NCI-H748 (cell line): ENCODE measurements at regions not wholly inside any gene's neighbourhood (a gene's known extent, or its start where the extent isn't known, plus 50 kb on each side); places are given as distances from the start of the nearest gene placed in this dataset.

Experiments
- DNase-seq: peaks from one replicate; lab custom pipeline; 2025; ENCODE audit not compliant: unreplicated experiment; lab: John Stamatoyannopoulos, UW

DNA sequence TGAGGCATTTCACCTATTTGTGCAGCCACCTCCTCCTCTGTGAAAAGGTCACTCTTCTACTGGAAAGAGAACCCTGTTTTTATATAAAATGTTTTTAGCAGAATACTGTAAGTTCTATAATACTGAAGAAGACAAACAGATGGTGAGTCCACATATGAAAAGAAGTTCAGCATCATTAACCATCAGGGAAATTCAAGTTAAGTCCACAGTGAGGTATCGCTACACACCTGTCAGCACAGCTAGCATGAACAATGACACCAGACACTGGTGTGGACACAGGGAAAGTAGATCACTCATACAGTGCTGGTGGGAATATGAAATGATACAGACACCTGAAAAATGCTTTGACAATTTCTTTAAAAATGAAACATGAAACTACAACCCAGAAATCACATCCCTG lies 133.0 kb downstream of the MAD2L1 start:
- peak; percentile 97 for DNase-seq

GRCh38 chr4:119932277-119932676 lies 134.4 kb downstream of the MAD2L1 start:
- no peak for DNase-seq

- no peak for DNase-seq
Observed at GRCh38 chr4:119930546-119930945, 136.1 kb downstream of the MAD2L1 start.

GRCh38 chr4:119921830-119922229 lies 144.8 kb downstream of the MAD2L1 start:
- DNase-seq: no peak

GRCh38 chr4:119906277-119906676 lies 160.4 kb downstream of the MAD2L1 start:
- DNase-seq: no peak

DNA sequence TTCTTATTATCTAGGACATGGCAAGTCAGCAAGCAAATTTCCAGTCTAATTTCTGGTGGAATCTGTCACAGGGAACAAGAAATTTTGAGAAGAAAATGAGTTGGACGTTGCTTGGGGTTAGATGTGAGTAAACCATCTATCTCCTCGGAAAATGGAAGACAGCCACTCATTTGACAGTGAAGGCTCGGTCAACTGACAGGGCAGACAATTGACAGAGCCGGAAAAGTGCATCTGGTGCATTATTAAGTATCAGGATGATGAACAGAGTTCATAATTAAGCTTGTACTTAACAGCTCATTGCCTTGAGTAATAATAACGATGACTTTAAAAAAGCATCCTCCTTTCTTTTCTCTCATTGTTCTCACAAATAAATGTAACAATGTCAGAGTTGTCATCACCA lies 168.4 kb downstream of the MAD2L1 start:
- DNase-seq: peak; percentile 25

- DNase-seq: peak; percentile 73
Observed at GRCh38 chr4:119897260-119897659, 169.4 kb downstream of the MAD2L1 start.

DNA sequence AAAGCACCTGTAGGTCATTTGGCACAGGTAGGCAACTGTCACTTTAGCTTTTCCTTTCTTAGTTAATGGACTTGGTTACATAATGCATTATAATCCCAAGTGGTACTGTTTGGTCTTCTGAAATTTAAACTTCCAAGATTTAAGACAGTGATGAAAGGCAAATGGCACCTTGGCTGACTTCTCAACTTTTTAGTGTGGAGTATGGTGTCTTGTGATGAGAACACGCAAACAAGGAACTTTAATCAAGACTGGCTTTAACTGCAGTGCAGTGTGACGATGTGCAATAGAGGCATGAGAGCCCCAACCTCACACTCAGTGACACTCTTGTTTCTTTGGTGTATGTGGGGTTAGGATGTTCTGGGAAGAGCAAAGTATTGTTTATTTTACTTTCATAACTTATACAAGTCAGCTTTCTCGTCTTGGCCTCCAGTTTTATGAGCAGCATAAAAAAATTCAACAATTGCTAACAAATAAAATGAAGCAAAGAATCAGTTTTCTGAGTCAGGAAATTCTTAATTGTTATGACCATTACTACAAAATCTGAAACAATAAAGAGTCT lies 171.9 kb downstream of the MAD2L1 start:
- peak; percentile 40 for DNase-seq

DNA sequence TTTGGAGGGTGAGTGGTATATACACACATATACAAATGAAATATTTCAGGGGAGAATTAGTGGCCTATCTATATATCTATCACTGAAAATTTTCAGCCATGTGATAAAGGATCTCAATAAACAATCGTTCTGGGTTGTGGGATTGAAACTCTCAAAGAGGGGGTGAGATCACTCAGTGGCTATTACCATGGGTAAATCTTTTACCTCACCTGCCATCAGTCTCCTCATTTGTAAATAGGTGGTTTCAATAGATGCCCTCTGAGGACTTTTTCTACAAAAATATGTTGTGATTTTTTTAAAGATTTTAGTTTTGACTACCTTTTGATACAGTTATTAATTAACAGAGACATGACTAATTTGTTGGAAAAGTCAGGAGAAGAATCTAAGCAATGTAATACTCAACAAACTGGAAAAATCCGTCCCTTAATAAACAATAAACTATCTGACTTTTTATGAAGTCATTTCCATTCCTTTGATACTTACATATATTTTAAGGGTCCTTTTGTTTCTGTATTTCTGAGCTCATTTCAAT lies 192.8 kb downstream of the MAD2L1 start:
- no peak for DNase-seq

- DNase-seq: no peak
Observed at GRCh38 chr4:119873132-119873531, 193.5 kb downstream of the MAD2L1 start.

DNA sequence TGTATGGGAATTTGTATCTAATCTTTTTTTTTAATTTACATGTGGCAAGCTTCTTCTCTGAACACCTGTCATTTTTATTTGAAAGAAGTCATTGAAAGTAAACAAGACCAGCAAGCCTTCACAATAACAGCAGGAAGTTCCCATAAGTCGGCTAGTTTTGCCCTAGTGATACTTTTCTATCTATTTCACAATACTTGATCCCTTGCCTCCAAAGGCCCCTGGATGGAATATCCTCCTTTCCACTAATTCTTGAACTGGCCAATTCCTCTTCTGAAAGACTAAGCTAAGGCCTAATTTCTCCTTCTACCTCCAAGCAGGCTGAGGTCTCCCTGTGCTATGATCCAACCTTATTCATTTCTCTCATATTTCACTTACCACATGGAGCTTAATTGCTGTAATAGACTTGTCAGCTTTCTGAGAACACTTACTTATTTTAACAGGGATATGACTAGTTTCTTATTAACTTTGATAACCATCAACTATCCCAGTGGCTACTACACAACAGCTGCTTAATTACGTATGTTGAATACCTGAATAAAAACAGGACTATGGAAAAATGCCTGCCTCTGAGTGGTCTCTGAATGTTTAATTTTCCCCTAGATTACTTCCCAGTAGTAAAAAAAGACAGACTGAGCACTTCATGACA lies 194.2 kb downstream of the MAD2L1 start:
- DNase-seq: no peak

- no peak for DNase-seq
Observed at GRCh38 chr4:119870856-119871255, 195.8 kb downstream of the MAD2L1 start.

DNA sequence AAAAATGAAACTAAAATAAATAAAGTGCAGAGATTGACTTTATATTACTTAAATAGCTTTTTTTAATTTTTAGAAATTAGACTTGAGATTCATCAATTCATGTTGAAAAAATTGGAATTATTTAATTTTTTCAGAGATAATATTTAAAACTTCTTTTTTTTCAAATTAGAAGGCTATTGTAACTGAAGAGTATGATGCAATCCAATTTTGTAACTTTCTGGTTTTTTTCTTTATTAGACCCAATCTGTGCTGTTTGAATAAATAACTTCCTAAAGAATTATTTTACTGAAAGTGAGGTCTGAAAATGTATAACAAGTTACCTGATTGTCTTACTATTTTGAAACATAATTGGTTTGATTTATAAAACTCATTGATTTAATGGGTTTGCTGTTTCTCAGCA lies 200.9 kb downstream of the MAD2L1 start:
- DNase-seq: no peak

DNA sequence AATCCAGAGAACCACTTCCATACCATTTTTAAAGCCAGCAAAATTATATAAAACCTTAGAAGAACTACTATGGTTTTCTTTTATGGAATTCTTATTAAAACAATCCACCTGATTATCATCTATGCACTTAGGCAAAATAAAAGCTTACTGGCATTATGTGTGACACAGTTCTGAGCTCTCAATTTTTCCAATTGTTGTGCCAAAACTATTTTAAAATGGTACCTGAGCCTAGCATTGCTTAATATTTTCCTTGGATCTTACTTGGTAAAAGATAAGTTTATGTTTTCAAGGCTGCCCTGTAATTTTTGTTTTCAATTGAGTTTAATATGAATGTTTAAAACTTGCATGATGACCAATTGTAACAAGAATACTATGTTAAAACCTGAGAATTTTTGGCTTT lies 201.3 kb downstream of the MAD2L1 start:
- no peak for DNase-seq

GRCh38 chr4:119861731-119862130 lies 204.9 kb downstream of the MAD2L1 start:
- DNase-seq: no peak

DNA sequence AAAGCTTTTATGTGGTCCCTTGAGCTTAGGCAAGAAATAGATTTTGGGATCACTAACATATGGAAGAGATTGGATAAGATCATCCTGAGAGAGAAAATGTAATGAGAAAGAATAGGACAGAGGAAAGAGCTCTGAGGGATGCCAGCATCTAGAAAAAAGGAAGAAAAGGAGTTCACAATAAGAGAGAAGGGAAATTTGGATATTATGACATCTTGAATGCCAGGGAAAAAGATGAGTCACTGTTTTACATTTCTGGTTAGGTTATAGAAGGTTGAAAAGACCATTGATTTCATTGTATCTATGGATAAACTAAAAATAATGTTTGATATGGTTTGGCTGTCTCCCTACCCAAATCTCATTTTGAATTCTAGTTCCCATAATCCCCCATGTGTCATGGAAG lies 208.5 kb downstream of the MAD2L1 start:
- no peak for DNase-seq

GRCh38 chr4:119854364-119854763 lies 212.3 kb downstream of the MAD2L1 start:
- no peak for DNase-seq

- DNase-seq: no peak
Observed at GRCh38 chr4:119851649-119852048, 215.0 kb downstream of the MAD2L1 start.

- no peak for DNase-seq
Observed at GRCh38 chr4:119841361-119841760, 212.8 kb upstream of the PDE5A start.

DNA sequence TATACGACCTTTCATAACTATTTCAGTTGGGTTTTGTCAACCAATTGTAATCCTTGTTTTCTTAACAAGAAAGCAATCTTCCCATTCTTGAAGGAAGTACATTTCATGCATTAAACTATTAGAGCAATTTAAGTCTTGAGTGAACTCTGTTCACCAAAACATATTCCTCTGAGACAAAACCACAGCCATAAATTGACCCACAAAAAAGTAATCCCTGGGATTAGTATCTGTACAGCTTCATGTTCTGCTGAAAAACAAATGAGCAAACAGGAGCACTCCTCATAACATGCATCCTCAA lies 207.0 kb upstream of the PDE5A start:
- DNase-seq: no peak

DNA sequence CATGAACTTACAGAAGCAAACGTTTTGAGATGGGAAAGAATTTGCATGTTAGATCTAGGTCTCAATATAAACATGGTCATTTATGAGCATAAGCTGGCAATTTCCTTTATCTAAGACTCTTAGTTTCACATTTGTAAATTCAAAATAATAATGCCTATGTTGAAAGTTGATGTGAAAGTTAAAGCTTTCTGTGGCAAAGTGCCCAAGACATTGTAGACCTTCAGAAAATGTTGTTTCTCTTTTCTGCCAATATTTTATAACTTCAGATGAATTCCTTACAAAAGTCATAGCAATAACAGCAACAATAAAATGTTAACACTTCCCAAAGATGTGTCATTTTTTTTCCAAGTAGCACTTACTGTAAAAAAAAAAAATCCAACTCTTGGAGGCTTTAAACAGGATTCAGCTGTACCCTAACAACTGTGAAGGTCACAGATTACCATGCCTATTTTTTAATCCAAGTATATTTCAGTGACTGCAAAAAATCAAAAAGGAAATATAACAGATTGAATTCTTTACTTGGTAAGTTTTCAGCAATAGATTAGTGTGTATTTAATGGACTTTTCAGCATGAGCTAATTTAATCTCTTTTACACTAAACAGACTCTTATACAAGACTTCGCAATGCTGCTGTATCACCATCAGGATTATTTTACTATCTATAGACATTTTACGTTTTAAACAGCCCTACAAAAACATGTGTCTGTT lies 206.5 kb upstream of the PDE5A start:
- DNase-seq: no peak

- no peak for DNase-seq
Observed at GRCh38 chr4:119833611-119834010, 205.0 kb upstream of the PDE5A start.

DNA sequence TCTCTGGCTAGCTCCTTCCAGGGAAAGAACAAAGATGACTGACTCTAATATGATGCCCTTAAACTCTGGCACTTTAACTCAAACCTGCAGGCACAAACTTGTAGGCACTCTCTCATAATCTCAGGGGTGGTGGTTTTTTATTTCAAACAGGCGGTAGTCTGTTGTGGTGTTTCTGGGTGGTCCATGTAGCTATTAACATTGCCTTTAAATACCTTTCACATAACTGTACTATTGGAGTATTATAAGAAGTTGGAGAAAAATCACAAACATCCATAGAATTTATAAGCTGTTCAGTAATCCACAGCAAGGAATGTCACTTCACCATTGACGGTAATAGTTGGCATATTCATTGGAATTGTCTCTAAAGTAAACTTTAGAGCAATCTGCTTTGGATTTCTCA lies 204.2 kb upstream of the PDE5A start:
- no peak for DNase-seq
